Keratinocyte (primary cell): ENCODE measurements at regions not wholly inside any gene's neighbourhood (a gene's known extent, or its start where the extent isn't known, plus 50 kb on each side); places are given as distances from the start of the nearest gene placed in this dataset.

Source experiments
- EZH2 ChIP-seq: IDR thresholded peaks from one replicate; pipeline ENCODE4 v1.6.1; 2012; ENCODE audit warnings: inconsistent platforms, mild to moderate bottlenecking, low read length, moderate library complexity
- TF ChIP-seq, protein P1 (sequence below), 3 experiments: IDR thresholded peaks in 1 of 3; conservative IDR thresholded peaks in 1 of 3; optimal IDR thresholded peaks in 1 of 3; 2 replicates in 2 of 3; 3 replicates in 1 of 3; pipeline versions ENCODE3 to v1.5.1; 2011; ENCODE audit warnings: low read length in 3 of 3, mild to moderate bottlenecking in 3 of 3, moderate library complexity in 2 of 3, control low read depth in 1 of 3, inconsistent platforms in 1 of 3; ENCODE audit not compliant: insufficient read depth in 2 of 3; ENCODE audit errors: extremely low read depth in 1 of 3

- TF ChIP-seq, protein P1, sequence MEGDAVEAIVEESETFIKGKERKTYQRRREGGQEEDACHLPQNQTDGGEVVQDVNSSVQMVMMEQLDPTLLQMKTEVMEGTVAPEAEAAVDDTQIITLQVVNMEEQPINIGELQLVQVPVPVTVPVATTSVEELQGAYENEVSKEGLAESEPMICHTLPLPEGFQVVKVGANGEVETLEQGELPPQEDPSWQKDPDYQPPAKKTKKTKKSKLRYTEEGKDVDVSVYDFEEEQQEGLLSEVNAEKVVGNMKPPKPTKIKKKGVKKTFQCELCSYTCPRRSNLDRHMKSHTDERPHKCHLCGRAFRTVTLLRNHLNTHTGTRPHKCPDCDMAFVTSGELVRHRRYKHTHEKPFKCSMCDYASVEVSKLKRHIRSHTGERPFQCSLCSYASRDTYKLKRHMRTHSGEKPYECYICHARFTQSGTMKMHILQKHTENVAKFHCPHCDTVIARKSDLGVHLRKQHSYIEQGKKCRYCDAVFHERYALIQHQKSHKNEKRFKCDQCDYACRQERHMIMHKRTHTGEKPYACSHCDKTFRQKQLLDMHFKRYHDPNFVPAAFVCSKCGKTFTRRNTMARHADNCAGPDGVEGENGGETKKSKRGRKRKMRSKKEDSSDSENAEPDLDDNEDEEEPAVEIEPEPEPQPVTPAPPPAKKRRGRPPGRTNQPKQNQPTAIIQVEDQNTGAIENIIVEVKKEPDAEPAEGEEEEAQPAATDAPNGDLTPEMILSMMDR (optimal IDR thresholded peaks at IDR 0.05 in 1 of 3, IDR thresholded peaks at IDR 0.05 in 1 of 3, conservative IDR thresholded peaks at IDR 0.05 in 1 of 3; ENCODE audit: extremely low read depth in 1 of 3, insufficient read depth in 2 of 3, low read length in 3 of 3) = no peak
- TF ChIP-seq EZH2 = no peak
Observed at GRCh38 chr6:134470457-134470975, 152.6 kb upstream of the SGK1 start.
